ENCODE measurements at regions not wholly inside any gene's neighbourhood (a gene's known extent, or its start where the extent isn't known, plus 50 kb on each side); places are given as distances from the start of the nearest gene placed in this dataset.

GRCh38 chr4:79652738-79653137 is 244.7 kb upstream of the GK2 start:
- in situ Hi-C loops (cut with MboI; ENCODE audit: low sequenced_read_pairs, unreplicated experiment): no loop called here
- DNase-seq (ENCODE audit: low spot score): no peak
- TF ChIP-seq, protein P1, sequence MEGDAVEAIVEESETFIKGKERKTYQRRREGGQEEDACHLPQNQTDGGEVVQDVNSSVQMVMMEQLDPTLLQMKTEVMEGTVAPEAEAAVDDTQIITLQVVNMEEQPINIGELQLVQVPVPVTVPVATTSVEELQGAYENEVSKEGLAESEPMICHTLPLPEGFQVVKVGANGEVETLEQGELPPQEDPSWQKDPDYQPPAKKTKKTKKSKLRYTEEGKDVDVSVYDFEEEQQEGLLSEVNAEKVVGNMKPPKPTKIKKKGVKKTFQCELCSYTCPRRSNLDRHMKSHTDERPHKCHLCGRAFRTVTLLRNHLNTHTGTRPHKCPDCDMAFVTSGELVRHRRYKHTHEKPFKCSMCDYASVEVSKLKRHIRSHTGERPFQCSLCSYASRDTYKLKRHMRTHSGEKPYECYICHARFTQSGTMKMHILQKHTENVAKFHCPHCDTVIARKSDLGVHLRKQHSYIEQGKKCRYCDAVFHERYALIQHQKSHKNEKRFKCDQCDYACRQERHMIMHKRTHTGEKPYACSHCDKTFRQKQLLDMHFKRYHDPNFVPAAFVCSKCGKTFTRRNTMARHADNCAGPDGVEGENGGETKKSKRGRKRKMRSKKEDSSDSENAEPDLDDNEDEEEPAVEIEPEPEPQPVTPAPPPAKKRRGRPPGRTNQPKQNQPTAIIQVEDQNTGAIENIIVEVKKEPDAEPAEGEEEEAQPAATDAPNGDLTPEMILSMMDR (IDR thresholded peaks at IDR 0.05; ENCODE audit: borderline replicate concordance, control extremely low read depth, extremely low read depth, insufficient read depth, missing control alignments): no peak

DNA sequence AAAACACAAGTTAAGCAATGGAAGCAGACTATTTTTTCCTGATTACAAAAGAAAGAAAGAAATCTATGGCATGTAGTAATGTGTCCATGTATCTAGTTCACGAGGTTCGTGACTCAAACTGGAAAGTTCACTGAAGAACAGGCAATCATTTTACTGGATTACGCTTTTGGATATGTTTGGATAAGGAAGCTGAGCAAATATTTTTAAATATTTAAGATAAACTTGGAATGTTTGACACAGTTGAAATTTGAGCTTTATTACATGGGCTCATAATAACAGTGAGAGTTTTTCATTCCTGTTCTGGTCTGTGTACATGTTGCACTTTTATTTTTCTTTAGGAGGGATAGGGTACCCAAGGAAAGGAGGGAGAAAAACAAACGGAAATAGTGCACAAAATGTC is 244.2 kb upstream of the GK2 start:
- no peak for DNase-seq (ENCODE audit: low spot score)

DNA sequence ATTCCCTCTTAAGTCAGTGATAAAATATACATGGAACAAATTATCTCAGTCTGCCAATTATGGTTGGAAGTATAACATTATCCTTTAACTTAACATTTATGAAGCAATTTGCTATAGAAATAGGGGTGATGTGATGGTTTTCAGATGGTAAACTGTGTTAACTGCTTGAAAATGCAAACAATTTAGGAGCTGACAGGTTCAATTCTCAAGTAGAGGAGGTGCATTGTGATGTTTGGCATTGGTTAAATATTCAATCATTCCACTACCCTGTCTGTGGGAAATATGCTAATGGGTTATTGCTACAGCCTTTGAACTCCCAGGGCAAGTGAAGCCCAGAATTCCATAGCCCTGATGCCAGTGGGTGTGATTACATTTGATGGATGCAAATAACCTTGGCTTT is 243.4 kb upstream of the GK2 start:
- TF ChIP-seq, protein P1 (IDR thresholded peaks at IDR 0.05; ENCODE audit: borderline replicate concordance, control extremely low read depth, extremely low read depth, insufficient read depth, missing control alignments): no peak
- DNase-seq (ENCODE audit: low spot score): no peak
- in situ Hi-C loops (cut with MboI; ENCODE audit: low sequenced_read_pairs, unreplicated experiment): no loop called here

More for the DNA sequence above, 244.2 kb upstream of the GK2 start:
- in situ Hi-C loops (cut with MboI; ENCODE audit: low sequenced_read_pairs, unreplicated experiment): no loop called here
- TF ChIP-seq, protein P1 (IDR thresholded peaks at IDR 0.05; ENCODE audit: borderline replicate concordance, control extremely low read depth, extremely low read depth, insufficient read depth, missing control alignments): no peak

DNA sequence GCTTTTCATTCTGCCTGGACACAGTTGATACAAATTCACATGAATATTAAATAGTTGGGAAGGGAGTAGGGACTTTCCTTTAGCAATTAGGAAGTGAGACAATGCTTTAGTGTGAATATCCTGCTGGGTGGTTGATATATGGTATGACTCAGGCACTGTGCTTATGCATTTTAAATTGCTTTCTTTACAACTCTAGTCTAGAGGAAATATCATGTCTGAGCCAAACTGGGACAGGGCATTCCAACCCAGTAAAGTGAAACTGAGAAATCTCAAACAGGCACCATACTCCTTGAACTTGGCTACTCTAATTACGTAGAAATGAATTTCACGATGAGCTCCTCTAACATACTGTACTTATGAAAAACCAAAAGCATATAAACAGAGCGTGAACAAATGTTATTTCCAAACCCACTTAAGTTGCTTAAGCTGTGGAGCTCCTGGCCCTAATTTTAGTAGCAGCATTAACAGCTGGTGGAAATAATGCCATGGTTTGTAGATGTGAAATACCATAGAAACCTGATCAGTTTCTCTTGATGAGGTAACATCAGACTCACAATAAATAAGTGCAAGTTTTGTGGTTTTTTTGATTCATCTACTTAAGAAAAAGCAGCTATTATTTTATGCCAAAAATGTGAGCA is 242.9 kb upstream of the GK2 start:
- DNase-seq (ENCODE audit: low spot score): no peak
- TF ChIP-seq, protein P1 (IDR thresholded peaks at IDR 0.05; ENCODE audit: borderline replicate concordance, control extremely low read depth, extremely low read depth, insufficient read depth, missing control alignments): no peak
- in situ Hi-C loops (cut with MboI; ENCODE audit: low sequenced_read_pairs, unreplicated experiment): no loop called here

DNA sequence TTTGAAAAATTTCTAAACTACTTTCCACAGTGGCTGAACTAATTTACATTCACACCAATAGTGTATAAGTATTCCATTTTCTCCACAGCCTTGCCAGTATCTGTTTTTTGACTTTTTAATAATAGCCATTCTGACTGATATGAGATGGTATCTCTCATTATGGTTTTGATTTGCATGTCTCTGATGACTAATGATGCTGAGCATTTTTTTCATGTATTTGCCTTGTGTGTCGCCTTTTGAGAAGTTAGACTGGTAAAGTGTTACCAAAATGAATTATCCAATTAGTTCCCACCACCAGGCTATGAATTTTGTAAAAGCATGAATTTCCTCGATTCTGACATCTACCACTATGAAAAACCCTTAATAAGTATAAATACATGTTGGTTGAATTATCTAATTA is 242.2 kb upstream of the GK2 start:
- TF ChIP-seq, protein P1 (IDR thresholded peaks at IDR 0.05; ENCODE audit: borderline replicate concordance, control extremely low read depth, extremely low read depth, insufficient read depth, missing control alignments): no peak
- in situ Hi-C loops (cut with MboI; ENCODE audit: low sequenced_read_pairs, unreplicated experiment): no loop called here

GRCh38 chr4:79645942-79646341 is 237.9 kb upstream of the GK2 start:
- no peak for DNase-seq (ENCODE audit: low spot score)
- TF ChIP-seq, protein P1 (IDR thresholded peaks at IDR 0.05; ENCODE audit: borderline replicate concordance, control extremely low read depth, extremely low read depth, insufficient read depth, missing control alignments): no peak
- in situ Hi-C loops (cut with MboI; ENCODE audit: low sequenced_read_pairs, unreplicated experiment): no loop called here

More for the DNA sequence above, 242.2 kb upstream of the GK2 start:
- DNase-seq (ENCODE audit: low spot score): no peak
